ENCODE measurements at regions not wholly inside any gene's neighbourhood (a gene's known extent, or its start where the extent isn't known, plus 50 kb on each side); places are given as distances from the start of the nearest gene placed in this dataset.

DNA sequence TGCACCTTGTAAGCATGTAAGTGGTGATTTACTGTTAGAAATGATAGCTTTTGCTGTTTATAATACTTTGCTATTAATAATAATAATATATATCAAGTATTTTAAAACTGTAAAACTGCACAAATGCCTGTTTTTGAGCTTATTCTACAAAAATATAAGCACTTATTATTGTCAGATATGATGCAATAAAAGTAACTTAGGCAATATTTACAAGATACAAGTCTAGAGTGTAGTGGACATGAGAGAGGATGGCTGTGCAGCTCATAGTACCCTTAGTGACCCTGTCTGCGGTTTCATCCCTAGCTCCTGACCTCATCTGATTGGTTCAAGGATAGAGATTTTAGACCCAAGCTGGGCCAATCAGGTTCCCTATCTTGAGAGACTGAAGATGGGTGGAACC is 178.4 kb downstream of the MTX2 start:
- Histone ChIP-seq H3K9me3 (ENCODE audit: control insufficient read depth, low read length) (no peaks in the 10 kb centered on the region), H2BK15ac (ENCODE audit: low read depth, poor library complexity, severe bottlenecking) (peak overlapping the region; percentile 38), H3K14ac (ENCODE audit: low read length in 2 of 2) (no peak overlapping the region), H3K79me1 (replicated peaks; ENCODE audit: low read length, poor library complexity, severe bottlenecking) (no peaks in the 10 kb centered on the region), H3K4me1 (ENCODE audit: control insufficient read depth, insufficient read depth, low read depth, low read length) (peaks cover 2% of the 10 kb centered on the region), H4K8ac (ENCODE audit: low read length) (no peak overlapping the region), H3K4me2 (ENCODE audit: low read length, poor library complexity, severe bottlenecking) (no peak overlapping the region), H2BK5ac (ENCODE audit: low read depth, low read length, poor library complexity, severe bottlenecking) (no peak overlapping the region), H3K9ac (ENCODE audit: low read length) (no peak overlapping the region), H2BK12ac (ENCODE audit: low read length in 2 of 2) (no peak overlapping the region), H3K27me3 (ENCODE audit: control insufficient read depth in 1 of 2, insufficient read depth in 1 of 2, low read length in 2 of 2) (no peaks in the 10 kb centered on the region), H2AK5ac (ENCODE audit: low read length, severe bottlenecking) (no peak overlapping the region), H2AFZ (ENCODE audit: low read depth, low read length) (no peak overlapping the region), H3K36me3 (ENCODE audit: control insufficient read depth in 1 of 2, insufficient read depth in 2 of 2, low read depth in 1 of 2, low read length in 2 of 2) (no peaks in the 10 kb centered on the region), H3K4ac (ENCODE audit: low read depth in 1 of 2, low read length in 2 of 2) (no peak overlapping the region), H3K23ac (ENCODE audit: low read length in 2 of 2) (no peak overlapping the region), H3K4me3 (ENCODE audit: insufficient read depth in 1 of 2, low read depth in 1 of 2, low read length in 2 of 2) (no peak overlapping the region), H2BK120ac (ENCODE audit: low read depth, low read length) (no peak overlapping the region), H3K18ac (ENCODE audit: low read depth in 1 of 2, low read length in 2 of 2) (no peak overlapping the region), H4K91ac (ENCODE audit: low read length) (no peak overlapping the region), H3K27ac (ENCODE audit: low read length, poor library complexity, severe bottlenecking) (no peak overlapping the region)
- no peak for DNase-seq
- 100% methylated on average over 1 of the region's 1 CpG for WGBS

DNA sequence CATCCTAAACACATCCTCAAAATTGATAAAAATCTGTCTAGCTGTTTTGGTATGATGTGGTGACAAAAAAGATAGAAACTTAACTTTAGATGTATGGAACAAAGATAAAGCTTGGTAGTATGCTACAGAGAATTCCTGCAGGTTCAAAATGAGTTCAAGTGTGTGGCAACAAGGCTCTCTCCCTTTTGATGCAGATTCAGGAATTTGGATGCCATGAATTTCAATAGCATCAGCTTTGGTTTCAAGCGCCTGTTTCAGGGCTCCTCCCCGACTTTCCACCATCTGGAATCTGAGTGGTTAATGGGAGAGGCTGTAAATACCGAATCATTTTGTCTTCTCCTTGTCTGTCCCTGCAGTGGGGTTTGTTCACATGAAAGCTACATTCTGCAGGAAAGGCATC is 180.6 kb downstream of the MTX2 start:
- Histone ChIP-seq H2AK5ac (ENCODE audit: low read length, severe bottlenecking) (no peak overlapping the region), H3K79me1 (replicated peaks; ENCODE audit: low read length, poor library complexity, severe bottlenecking) (no peaks in the 10 kb centered on the region), H4K8ac (ENCODE audit: low read length) (no peak overlapping the region), H3K4me1 (ENCODE audit: control insufficient read depth, insufficient read depth, low read depth, low read length) (peaks cover 2% of the 10 kb centered on the region), H2BK15ac (ENCODE audit: low read depth, poor library complexity, severe bottlenecking) (no peak overlapping the region), H2BK5ac (ENCODE audit: low read depth, low read length, poor library complexity, severe bottlenecking) (no peak overlapping the region), H3K4me2 (ENCODE audit: low read length, poor library complexity, severe bottlenecking) (no peak overlapping the region), H3K9me3 (ENCODE audit: control insufficient read depth, low read length) (no peaks in the 10 kb centered on the region), H3K4me3 (ENCODE audit: insufficient read depth in 1 of 2, low read depth in 1 of 2, low read length in 2 of 2) (no peak overlapping the region), H3K27me3 (ENCODE audit: control insufficient read depth in 1 of 2, insufficient read depth in 1 of 2, low read length in 2 of 2) (no peaks in the 10 kb centered on the region), H3K14ac (ENCODE audit: low read length in 2 of 2) (no peak overlapping the region), H2BK120ac (ENCODE audit: low read depth, low read length) (no peak overlapping the region), H3K9ac (ENCODE audit: low read length) (no peak overlapping the region), H3K36me3 (ENCODE audit: control insufficient read depth in 1 of 2, insufficient read depth in 2 of 2, low read depth in 1 of 2, low read length in 2 of 2) (no peaks in the 10 kb centered on the region), H2BK12ac (ENCODE audit: low read length in 2 of 2) (no peak overlapping the region), H3K27ac (ENCODE audit: low read length, poor library complexity, severe bottlenecking) (no peak overlapping the region), H2AFZ (ENCODE audit: low read depth, low read length) (no peak overlapping the region), H3K23ac (ENCODE audit: low read length in 2 of 2) (no peak overlapping the region), H3K4ac (ENCODE audit: low read depth in 1 of 2, low read length in 2 of 2) (no peak overlapping the region), H3K18ac (ENCODE audit: low read depth in 1 of 2, low read length in 2 of 2) (no peak overlapping the region), H4K91ac (ENCODE audit: low read length) (no peak overlapping the region)
- WGBS, result 41% methylated on average over 3 of the region's 3 CpGs
- no peak for DNase-seq

DNA sequence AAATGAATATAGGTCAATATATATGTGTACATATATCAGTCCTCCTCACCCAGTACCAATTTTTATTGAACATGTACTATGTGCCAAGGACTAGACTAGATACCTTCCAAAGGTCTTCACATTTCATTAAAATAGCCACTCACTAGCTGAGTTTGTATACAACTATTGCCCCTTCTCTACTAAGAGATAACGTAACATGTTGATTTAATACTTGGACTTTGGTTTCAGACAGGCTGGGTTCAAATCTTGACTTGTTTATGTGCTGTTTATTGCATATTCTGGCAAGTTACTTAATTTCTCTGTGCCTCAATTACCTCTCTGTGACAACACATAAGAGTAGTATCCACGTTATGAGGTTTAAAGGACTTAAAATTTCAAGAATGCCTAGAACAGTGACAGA is 184.5 kb downstream of the MTX2 start:
- Histone ChIP-seq H3K9me3 (ENCODE audit: control insufficient read depth, low read length) (no peaks in the 10 kb centered on the region), H3K18ac (ENCODE audit: low read depth in 1 of 2, low read length in 2 of 2) (no peak overlapping the region), H3K9ac (ENCODE audit: low read length) (no peak overlapping the region), H3K4me1 (ENCODE audit: control insufficient read depth, insufficient read depth, low read depth, low read length) (no peaks in the 10 kb centered on the region), H2BK12ac (ENCODE audit: low read length in 2 of 2) (no peak overlapping the region), H2AK5ac (ENCODE audit: low read length, severe bottlenecking) (no peak overlapping the region), H4K8ac (ENCODE audit: low read length) (no peak overlapping the region), H3K27me3 (ENCODE audit: control insufficient read depth in 1 of 2, insufficient read depth in 1 of 2, low read length in 2 of 2) (peaks cover 0 to 12% of the 10 kb centered on the region in 2 experiments), H2BK15ac (ENCODE audit: low read depth, poor library complexity, severe bottlenecking) (no peak overlapping the region), H3K4me2 (ENCODE audit: low read length, poor library complexity, severe bottlenecking) (no peak overlapping the region), H3K79me1 (replicated peaks; ENCODE audit: low read length, poor library complexity, severe bottlenecking) (no peaks in the 10 kb centered on the region), H2AFZ (ENCODE audit: low read depth, low read length) (no peak overlapping the region), H3K4ac (ENCODE audit: low read depth in 1 of 2, low read length in 2 of 2) (no peak overlapping the region), H3K23ac (ENCODE audit: low read length in 2 of 2) (no peak overlapping the region), H2BK120ac (ENCODE audit: low read depth, low read length) (no peak overlapping the region), H3K36me3 (ENCODE audit: control insufficient read depth in 1 of 2, insufficient read depth in 2 of 2, low read depth in 1 of 2, low read length in 2 of 2) (no peaks in the 10 kb centered on the region), H3K4me3 (ENCODE audit: insufficient read depth in 1 of 2, low read depth in 1 of 2, low read length in 2 of 2) (no peak overlapping the region), H3K14ac (ENCODE audit: low read length in 2 of 2) (no peak overlapping the region), H2BK5ac (ENCODE audit: low read depth, low read length, poor library complexity, severe bottlenecking) (no peak overlapping the region), H4K91ac (ENCODE audit: low read length) (no peak overlapping the region), H3K27ac (ENCODE audit: low read length, poor library complexity, severe bottlenecking) (no peak overlapping the region)
- no peak for DNase-seq
- no CpG with 5 or more reads among the region's 2 CpGs for WGBS

DNA sequence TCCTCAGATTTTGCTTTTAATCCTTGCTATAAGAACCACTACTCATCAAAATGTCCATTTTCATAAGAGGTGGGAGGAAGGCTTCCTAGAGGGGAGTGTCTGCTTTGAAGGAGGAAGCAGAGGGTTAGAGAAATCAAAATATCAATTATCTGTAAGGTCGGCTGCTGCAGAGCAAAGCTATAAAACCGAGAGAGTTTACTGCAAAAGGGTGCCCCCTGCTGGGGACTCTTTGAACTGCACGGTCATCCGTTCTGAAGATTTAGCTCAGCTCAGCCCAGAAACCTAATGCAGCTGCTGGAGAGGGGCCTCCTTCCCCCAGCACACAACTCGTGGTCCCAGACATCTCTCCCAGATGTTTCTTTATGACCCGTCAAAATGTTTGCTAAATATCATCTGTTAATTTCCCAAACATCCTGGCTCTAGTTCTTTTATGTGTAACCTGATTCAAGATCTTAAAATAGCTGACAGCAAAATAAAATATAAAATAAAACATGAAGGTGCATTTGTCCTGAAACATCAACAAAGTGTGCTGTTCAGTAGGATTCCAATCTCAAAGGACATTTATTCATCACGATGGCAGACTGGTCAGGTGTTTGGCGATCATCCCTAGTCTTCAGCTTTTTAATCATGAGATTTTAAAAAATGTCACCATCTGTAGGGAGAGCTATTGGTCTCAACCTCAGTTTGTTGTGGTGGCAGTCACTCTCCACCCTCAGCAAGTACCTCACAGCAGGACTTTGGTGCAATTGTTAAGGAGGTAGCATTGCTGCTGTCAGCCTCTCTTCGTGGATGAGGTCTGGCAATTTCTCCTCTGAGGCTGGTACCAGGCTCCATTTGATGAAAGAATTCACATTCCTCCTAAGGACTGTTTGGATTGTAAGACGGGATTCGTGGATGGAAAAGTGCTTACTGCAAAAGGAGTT is 185.9 kb downstream of the MTX2 start:
- Histone ChIP-seq H3K36me3 (ENCODE audit: control insufficient read depth in 1 of 2, insufficient read depth in 2 of 2, low read depth in 1 of 2, low read length in 2 of 2) (no peaks in the 10 kb centered on the region), H2AFZ (ENCODE audit: low read depth, low read length) (no peak overlapping the region), H3K4me3 (ENCODE audit: insufficient read depth in 1 of 2, low read depth in 1 of 2, low read length in 2 of 2) (no peak overlapping the region), H3K4me2 (ENCODE audit: low read length, poor library complexity, severe bottlenecking) (no peak overlapping the region), H2BK15ac (ENCODE audit: low read depth, poor library complexity, severe bottlenecking) (no peak overlapping the region), H3K14ac (ENCODE audit: low read length in 2 of 2) (no peak overlapping the region), H2BK12ac (ENCODE audit: low read length in 2 of 2) (no peak overlapping the region), H3K18ac (ENCODE audit: low read depth in 1 of 2, low read length in 2 of 2) (no peak overlapping the region), H3K9me3 (ENCODE audit: control insufficient read depth, low read length) (no peaks in the 10 kb centered on the region), H4K8ac (ENCODE audit: low read length) (no peak overlapping the region), H3K23ac (ENCODE audit: low read length in 2 of 2) (no peak overlapping the region), H3K9ac (ENCODE audit: low read length) (peak overlapping the region; percentile 65), H2BK120ac (ENCODE audit: low read depth, low read length) (no peak overlapping the region), H3K4ac (ENCODE audit: low read depth in 1 of 2, low read length in 2 of 2) (no peak overlapping the region), H3K79me1 (replicated peaks; ENCODE audit: low read length, poor library complexity, severe bottlenecking) (no peaks in the 10 kb centered on the region), H3K4me1 (ENCODE audit: control insufficient read depth, insufficient read depth, low read depth, low read length) (no peaks in the 10 kb centered on the region), H3K27me3 (ENCODE audit: control insufficient read depth in 1 of 2, insufficient read depth in 1 of 2, low read length in 2 of 2) (peaks cover 0 to 12% of the 10 kb centered on the region in 2 experiments), H2AK5ac (ENCODE audit: low read length, severe bottlenecking) (no peak overlapping the region), H2BK5ac (ENCODE audit: low read depth, low read length, poor library complexity, severe bottlenecking) (no peak overlapping the region), H3K27ac (ENCODE audit: low read length, poor library complexity, severe bottlenecking) (no peak overlapping the region), H4K91ac (ENCODE audit: low read length) (no peak overlapping the region)
- 24% methylated on average over 8 of the region's 11 CpGs for whole genome bisulfite sequencing
- DNase-seq, result peak; percentile 73
